Iris pigment epithelial cell (primary cell): ENCODE measurements at regions not wholly inside any gene's neighbourhood (a gene's known extent, or its start where the extent isn't known, plus 50 kb on each side); places are given as distances from the start of the nearest gene placed in this dataset.

Source experiments
- DNase-seq: peaks from one replicate; pipeline ENCODE4 v3.0.0-alpha.2; 2011; ENCODE audit warnings: low read depth

DNA sequence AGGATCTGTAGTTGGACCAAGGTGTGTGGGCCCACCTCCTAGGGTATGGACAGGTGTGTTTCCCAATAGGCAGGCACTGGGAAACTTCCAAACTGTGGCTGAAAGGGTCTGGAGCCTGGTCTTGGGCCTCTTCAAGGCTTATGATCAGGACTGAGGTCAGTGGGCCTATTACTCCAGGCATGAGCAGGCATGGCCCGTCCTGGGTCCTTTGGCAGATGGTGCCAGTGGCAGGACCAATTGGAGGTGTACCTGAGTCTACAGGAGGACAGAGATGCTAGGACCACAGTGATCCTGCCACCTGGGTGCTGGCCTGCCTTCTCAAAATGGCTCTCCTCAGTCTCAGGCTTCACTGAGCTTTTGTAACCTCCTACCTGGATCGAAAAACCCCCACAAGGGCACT, 95.4 kb downstream of the RAB18 start:
- DNase-seq = no peak

- no peak for DNase-seq
Observed at GRCh38 chr10:27600930-27601329, 96.8 kb downstream of the RAB18 start.

- no peak for DNase-seq
Observed at GRCh38 chr10:27601503-27601902, 97.4 kb downstream of the RAB18 start.

DNA sequence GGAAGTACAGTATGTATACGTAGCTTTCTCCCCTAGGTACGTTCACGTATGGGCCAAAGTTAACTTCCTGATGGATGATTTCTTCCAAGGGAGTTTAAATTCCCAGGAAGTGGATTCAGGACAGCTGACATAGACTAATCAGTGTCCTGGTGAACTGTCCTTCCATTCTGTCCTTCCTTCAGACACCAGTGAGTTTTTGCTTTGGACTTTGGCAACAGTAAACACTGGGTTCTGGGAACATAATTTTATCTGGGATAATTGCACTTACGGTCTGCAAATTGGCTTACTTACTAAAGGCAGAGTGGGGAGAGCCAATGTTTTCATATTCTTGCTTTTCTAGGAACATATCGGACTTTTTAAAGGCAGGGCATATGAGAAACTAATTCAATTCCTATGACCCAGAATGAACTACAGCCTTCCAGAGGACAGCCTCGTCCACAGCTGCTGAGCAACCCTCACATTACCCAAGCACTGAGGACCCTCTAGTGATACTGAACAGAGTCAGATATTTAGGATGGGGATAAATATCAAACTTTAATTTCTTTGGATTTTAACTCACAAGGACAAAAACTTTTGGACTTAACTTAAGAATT, 97.9 kb downstream of the RAB18 start:
- no peak for DNase-seq

GRCh38 chr10:27603104-27603503, 99.0 kb downstream of the RAB18 start:
- no peak for DNase-seq

DNA sequence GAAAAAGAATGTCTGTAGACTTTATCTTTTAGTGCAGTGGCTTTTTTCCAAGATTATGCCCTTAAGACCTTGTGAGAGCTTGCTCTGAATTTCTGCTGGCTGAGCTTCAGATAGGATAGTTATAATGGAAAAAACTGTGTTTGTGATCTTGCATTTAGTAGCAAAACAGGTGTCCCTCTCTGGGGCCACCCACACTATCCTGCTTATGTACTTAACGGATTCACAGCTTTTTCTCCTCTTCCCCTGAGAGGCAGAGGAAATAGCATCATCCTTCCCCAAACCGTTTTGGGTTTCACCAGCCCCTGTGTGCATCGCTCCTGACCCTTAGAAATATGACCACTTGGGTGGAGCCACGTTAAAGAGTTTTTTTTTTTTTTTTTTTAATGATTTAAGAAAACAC, 101.2 kb downstream of the RAB18 start:
- no peak for DNase-seq

DNA sequence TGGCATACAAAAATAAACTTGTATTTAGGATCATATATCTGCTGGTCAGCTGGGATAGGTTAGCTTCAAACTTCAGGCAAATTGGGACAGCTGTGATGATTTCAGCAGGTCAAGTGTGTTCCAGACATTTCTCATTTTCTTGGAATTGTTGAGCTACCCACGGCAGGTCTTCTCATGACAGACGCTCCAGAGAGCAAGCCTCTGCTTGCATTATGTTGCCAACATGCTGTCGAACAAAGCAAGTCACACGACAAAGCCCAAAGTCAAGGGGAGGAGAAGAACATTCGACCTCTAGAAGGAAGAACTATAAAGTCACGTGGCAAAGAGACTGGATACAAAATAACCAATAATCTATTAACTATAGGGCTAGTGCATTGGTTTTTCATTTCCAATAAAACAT, 103.5 kb downstream of the RAB18 start:
- no peak for DNase-seq

GRCh38 chr10:27611236-27611635, 107.1 kb downstream of the RAB18 start:
- DNase-seq = peak; percentile 8

DNA sequence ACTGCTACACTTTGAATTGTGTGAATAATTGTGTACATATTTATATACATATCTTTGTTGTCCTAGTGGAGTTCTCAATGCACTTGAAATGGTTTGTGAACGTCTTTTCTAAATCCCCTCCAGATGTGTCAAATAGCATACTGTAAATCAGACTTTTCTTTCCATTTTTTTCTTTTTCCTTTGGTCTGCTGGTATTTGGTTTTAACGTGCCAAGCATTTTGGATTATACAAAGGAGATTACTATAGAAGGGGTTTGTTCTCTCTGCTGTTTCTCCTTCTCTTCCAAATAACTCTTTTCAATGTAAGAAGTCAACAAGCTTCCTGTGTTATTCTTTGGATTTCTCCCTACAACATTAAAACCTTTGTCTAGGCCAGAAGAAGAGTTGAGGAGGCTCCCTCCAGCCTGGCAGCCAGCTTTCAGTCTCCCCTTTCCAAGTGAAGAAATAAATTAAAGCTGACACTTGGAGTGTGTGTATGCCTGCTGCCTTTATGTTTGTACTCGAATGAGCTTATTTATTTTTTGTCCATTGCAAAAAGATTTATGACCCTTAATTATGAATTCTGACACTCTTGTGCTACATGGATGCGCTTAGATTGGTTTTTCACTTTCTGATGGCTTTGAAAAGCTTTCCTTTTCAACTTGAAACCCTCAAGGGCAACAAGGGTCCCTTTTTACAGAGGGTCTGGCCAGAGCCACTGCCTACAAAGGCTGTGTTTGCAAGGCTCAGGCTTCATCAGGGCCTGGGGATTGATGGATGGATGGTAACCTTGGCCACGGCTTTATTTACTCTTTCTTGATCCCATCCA, 107.8 kb downstream of the RAB18 start:
- no peak for DNase-seq

DNA sequence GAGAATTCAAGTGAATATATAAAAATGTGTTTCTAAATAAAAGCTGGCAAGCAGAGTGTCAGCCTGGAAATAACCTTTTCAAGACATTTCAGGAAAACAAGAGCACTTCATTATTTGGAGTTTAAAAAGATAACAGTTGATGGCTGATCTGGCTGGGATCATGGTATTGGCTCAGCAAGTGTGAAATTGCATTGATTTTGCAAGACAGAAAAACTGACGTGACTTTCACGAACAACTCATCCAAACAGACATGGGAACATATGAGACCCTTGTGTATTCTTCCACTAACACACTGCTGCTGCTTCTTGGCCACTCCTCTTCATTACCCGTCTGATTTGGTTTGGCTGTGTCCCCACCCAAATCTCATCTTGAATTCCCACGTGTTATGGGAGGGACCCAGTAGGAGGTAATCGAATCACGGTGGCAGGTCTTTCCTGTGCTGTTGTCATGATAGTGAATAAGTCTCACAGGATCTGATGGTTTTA, 108.5 kb downstream of the RAB18 start:
- no peak for DNase-seq

DNA sequence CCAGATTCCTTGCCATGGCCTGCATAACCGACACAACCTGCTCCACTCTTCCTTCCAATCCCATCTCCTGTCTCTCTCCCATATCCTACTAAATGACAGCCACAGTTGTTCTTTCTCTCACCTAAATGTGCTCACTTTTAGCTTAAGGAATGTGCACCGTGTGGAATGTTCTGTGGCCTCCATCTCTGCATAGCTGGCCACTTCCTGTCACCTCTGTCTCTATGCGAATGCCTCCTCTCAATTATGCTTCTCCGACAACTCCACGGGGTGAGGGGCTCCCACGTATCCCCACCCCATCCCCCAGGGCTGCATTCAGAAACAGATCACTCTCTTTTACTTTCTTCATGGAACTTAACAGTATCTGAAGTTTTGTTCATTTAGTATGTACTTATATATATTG, 110.7 kb downstream of the RAB18 start:
- DNase-seq = no peak

GRCh38 chr10:27618036-27618615, 114.0 kb downstream of the RAB18 start:
- no peak for DNase-seq

- DNase-seq = no peak
Observed at GRCh38 chr10:27618906-27619305, 114.8 kb downstream of the RAB18 start.

DNA sequence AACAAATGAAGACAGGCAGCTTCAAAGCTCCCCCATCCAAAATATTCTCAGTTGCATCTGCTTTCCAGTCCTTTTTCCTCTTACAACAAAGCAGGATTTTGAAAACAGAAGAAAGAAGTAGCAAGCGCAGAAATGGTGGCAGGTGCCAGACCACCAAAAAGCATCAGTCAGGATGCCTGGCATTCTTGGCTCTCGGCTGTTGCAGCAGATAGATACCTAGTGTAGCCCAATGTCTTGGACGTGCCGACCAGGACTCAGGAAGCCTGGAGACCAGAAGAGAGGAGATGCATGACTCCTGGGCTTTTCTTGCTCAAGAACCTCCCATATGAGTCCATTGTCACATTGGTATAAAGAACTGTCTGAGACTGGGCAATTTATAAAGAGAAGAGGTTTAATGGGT, 115.2 kb downstream of the RAB18 start:
- DNase-seq = no peak

DNA sequence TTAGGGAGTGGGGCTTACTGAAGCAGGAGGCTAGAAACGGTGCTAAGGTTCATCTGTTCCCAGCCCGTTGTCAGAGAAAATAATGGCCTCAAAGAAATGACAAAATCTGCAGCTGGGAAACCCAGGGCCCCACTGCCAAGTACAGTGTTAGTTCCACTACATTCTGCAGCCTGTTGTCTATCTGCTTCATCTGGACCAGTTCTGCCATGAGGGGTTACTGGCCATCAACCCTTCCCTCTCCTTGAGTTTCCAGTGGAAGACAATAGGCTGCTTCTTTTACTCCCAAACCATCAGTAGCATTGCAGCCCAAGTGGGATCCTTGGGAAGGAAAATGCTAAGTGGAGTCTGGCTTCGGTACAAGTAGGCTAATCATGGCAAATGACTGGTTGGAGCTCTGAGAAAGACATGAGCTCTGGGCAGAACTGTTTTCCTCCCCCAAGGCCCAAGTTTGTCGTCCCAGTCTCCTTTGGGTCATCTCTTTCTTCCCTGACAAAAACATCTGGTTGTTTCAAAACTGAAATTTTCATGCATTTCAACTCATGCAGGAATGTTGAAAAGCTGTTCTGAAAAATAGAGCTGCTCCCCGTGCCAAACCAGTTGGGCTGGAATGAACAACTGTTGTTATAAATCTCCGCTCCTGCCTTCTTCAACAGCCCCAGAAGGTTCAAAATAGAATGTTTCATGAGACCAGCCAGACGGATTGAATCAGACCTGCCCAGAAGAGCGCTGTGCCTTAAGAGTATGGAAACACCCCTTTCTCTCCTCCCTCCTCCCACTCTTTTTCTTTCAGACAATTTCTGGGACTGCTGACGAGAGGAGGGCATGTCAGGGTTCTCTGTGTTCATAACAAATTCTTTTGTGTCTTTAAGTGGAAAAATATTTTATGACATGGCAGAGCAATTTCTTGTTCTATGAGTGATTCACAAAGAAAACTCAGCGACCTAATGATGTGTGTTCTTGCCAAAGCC, 116.6 kb downstream of the RAB18 start:
- DNase-seq = no peak

GRCh38 chr10:27621461-27621860, 117.4 kb downstream of the RAB18 start:
- DNase-seq = no peak

DNA sequence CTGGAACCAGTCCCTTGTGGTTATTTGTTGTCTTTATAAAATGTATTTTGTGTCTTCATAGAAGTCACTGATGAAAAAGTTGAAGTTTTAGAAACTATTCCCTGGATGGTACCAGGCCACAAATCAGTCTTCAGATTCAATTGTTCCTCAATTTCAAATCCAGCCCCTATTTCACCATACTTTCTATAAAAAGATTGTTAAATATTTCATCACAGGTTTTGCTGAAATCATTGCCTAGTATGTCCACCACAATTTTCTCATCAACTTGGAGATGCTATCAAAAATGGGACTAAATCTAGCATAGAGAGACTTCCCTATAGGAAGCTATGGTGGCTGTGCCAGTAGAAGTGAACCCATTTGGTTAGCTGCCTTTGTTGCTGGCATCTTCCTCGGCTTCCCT, 118.5 kb downstream of the RAB18 start:
- no peak for DNase-seq
